PC-3 (cell line): ENCODE measurements at regions not wholly inside any gene's neighbourhood (a gene's known extent, or its start where the extent isn't known, plus 50 kb on each side); places are given as distances from the start of the nearest gene placed in this dataset.

Experiments used
- EZH2 ChIP-seq: fragments of 300-600 bp; sonication (generic); IDR thresholded peaks from one replicate; pipeline ENCODE4 v1.6.1; 2017; ENCODE audit warnings: antibody characterized with exemption, mild to moderate bottlenecking, low read length; ENCODE audit not compliant: unreplicated experiment
- TF ChIP-seq, protein P1 (sequence below): fragments of 300-600 bp; sonication (generic); conservative IDR thresholded peaks from 2 replicates; pipeline ENCODE4 v1.5.1; 2017; ENCODE audit warnings: antibody characterized with exemption, low read depth, mild to moderate bottlenecking, low read length

DNA sequence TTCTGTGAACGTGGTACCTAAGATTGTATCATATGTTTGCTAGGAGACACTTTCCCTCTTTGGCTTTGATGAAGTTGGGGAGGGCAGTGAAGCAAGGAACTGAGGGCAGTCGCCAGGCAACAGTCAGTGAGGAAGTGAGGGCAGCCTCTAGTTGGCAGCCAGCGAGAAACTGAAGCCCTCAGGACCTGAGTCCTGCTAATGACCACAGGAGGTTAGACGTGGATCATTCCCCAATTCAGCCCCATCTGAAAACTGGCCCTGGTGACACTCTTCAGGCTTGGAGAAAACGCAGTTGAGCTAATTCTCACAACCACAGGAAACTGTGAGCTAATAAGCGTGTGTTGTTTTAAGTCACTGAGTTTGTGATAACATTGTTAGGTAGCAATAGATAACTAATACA is 84.5 kb upstream of the REG3G start:
- TF ChIP-seq, protein P1, sequence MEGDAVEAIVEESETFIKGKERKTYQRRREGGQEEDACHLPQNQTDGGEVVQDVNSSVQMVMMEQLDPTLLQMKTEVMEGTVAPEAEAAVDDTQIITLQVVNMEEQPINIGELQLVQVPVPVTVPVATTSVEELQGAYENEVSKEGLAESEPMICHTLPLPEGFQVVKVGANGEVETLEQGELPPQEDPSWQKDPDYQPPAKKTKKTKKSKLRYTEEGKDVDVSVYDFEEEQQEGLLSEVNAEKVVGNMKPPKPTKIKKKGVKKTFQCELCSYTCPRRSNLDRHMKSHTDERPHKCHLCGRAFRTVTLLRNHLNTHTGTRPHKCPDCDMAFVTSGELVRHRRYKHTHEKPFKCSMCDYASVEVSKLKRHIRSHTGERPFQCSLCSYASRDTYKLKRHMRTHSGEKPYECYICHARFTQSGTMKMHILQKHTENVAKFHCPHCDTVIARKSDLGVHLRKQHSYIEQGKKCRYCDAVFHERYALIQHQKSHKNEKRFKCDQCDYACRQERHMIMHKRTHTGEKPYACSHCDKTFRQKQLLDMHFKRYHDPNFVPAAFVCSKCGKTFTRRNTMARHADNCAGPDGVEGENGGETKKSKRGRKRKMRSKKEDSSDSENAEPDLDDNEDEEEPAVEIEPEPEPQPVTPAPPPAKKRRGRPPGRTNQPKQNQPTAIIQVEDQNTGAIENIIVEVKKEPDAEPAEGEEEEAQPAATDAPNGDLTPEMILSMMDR = no peak
- TF ChIP-seq EZH2 = no peak
